ENCODE measurements at regions not wholly inside any gene's neighbourhood (a gene's known extent, or its start where the extent isn't known, plus 50 kb on each side); places are given as distances from the start of the nearest gene placed in this dataset.

- H3K36me3 ChIP-seq (replicated peaks; ENCODE audit: insufficient read depth, low read depth): no peaks in the 10 kb centered on the region
- H2AFZ ChIP-seq: no peak overlapping the region
- no peaks in the 10 kb centered on the region for H3K79me2 ChIP-seq
- H3K9me2 ChIP-seq (replicated peaks; ENCODE audit: insufficient read depth): no peaks in the 10 kb centered on the region
- no peak overlapping the region for H3K27ac ChIP-seq
- no peak for TF ChIP-seq CTCF (IDR thresholded peaks at IDR 0.05; ENCODE audit: poor library complexity)
- TF ChIP-seq EZH2phosphoT487 (IDR thresholded peaks at IDR 0.05; ENCODE audit: low read depth, severe bottlenecking, unreplicated experiment): no peak
- DNase-seq (ENCODE audit: low spot score): no peak
- 94% methylated on average over 2 of the region's 2 CpGs for WGBS (ENCODE audit: low lambda C conversion rate, missing lambda C conversion rate)
- H3K4me3 ChIP-seq: no peak overlapping the region
- no peaks in the 10 kb centered on the region for H3K27me3 ChIP-seq
- no peak overlapping the region for H3K4me2 ChIP-seq
- no peaks in the 10 kb centered on the region for H3K9me3 ChIP-seq (ENCODE audit: low read depth)
- no peaks in the 10 kb centered on the region for H3K4me1 ChIP-seq (ENCODE audit: insufficient read depth)
- H4K20me1 ChIP-seq (ENCODE audit: insufficient read depth, poor library complexity, severe bottlenecking): no peaks in the 10 kb centered on the region
Observed at GRCh38 chr9:115777610-115778009, 376.0 kb upstream of the PAPPA start.

- peak; percentile 18 for DNase-seq (ENCODE audit: low spot score)
- Histone ChIP-seq H4K20me1 (ENCODE audit: insufficient read depth, poor library complexity, severe bottlenecking) (no peaks in the 10 kb centered on the region), H3K4me3 (no peak overlapping the region), H3K79me2 (no peaks in the 10 kb centered on the region), H3K9me2 (replicated peaks; ENCODE audit: insufficient read depth) (no peaks in the 10 kb centered on the region), H3K9me3 (ENCODE audit: low read depth) (no peaks in the 10 kb centered on the region), H3K4me1 (ENCODE audit: insufficient read depth) (no peaks in the 10 kb centered on the region), H3K36me3 (replicated peaks; ENCODE audit: insufficient read depth, low read depth) (no peaks in the 10 kb centered on the region), H3K4me2 (no peak overlapping the region), H3K27ac (no peak overlapping the region), H3K27me3 (no peaks in the 10 kb centered on the region), H2AFZ (no peak overlapping the region)
- TF ChIP-seq EZH2phosphoT487 (IDR thresholded peaks at IDR 0.05; ENCODE audit: low read depth, severe bottlenecking, unreplicated experiment) (no peak), CTCF (IDR thresholded peaks at IDR 0.05; ENCODE audit: poor library complexity) (no peak), EZH2 (IDR thresholded peaks at IDR 0.05; ENCODE audit: borderline replicate concordance) (no peak)
- 62% methylated on average over 4 of the region's 4 CpGs for WGBS (ENCODE audit: low lambda C conversion rate, missing lambda C conversion rate)
Observed at GRCh38 chr9:115781070-115781736, 372.4 kb upstream of the PAPPA start.

GRCh38 chr9:115786321-115786720 is 367.3 kb upstream of the PAPPA start:
- WGBS (ENCODE audit: low lambda C conversion rate, missing lambda C conversion rate): 77% methylated on average over 2 of the region's 2 CpGs
- Histone ChIP-seq H3K4me1 (ENCODE audit: insufficient read depth) (no peaks in the 10 kb centered on the region), H3K27me3 (no peaks in the 10 kb centered on the region), H3K79me2 (no peaks in the 10 kb centered on the region), H3K4me2 (no peak overlapping the region), H3K36me3 (replicated peaks; ENCODE audit: insufficient read depth, low read depth) (no peaks in the 10 kb centered on the region), H2AFZ (no peak overlapping the region), H3K27ac (no peak overlapping the region), H3K9me3 (ENCODE audit: low read depth) (no peaks in the 10 kb centered on the region), H3K9me2 (replicated peaks; ENCODE audit: insufficient read depth) (no peaks in the 10 kb centered on the region), H4K20me1 (ENCODE audit: insufficient read depth, poor library complexity, severe bottlenecking) (no peaks in the 10 kb centered on the region), H3K4me3 (no peak overlapping the region)
- TF ChIP-seq EZH2 (IDR thresholded peaks at IDR 0.05; ENCODE audit: borderline replicate concordance): no peak
- TF ChIP-seq CTCF (IDR thresholded peaks at IDR 0.05; ENCODE audit: poor library complexity): no peak
- TF ChIP-seq EZH2phosphoT487 (IDR thresholded peaks at IDR 0.05; ENCODE audit: low read depth, severe bottlenecking, unreplicated experiment): no peak
- DNase-seq (ENCODE audit: low spot score): no peak
